CD8-positive, alpha-beta memory T cell (primary cell): ENCODE measurements at regions not wholly inside any gene's neighbourhood (a gene's known extent, or its start where the extent isn't known, plus 50 kb on each side); places are given as distances from the start of the nearest gene placed in this dataset.
"Not testable (repeated sequence)": the region's sequence is repeated elsewhere in the genome, so short reads cannot be mapped to it uniquely, and the experiment has no call there.

Experiments
- CTCF ChIA-PET: fragments of 350-600 bp; sonication (Branson Sonifier 250); formaldehyde crosslinking; loops from one replicate; lab custom pipeline; 2021; ENCODE audit warnings: antibody characterized with exemption; lab: Charles Lee
- POLR2A ChIA-PET: fragments of 350-600 bp; sonication (Branson Sonifier 250); formaldehyde crosslinking; loops from one replicate; lab custom pipeline; 2021; ENCODE audit warnings: antibody characterized with exemption; lab: Charles Lee
- DNase-seq, 5 donors: peaks; one replicate each; pipeline versions ENCODE4 v3.0.0 to v3.0.0-alpha.2; 2020 to 2022; ENCODE audit warnings: mixed read lengths in 1 of 5
- H3K27ac ChIP-seq: one replicate; pipeline ENCODE4 v1.7.0; 2013; ENCODE audit warnings: low read depth, mild to moderate bottlenecking, low read length, moderate library complexity
- H3K27me3 ChIP-seq: 2 replicates; pipeline ENCODE4 v1.7.0; 2013; ENCODE audit warnings: low read length, mild to moderate bottlenecking; ENCODE audit not compliant: insufficient read depth, poor library complexity, severe bottlenecking
- H3K36me3 ChIP-seq: 2 replicates; pipeline ENCODE4 v1.7.0; 2013; ENCODE audit warnings: mild to moderate bottlenecking, low read length, moderate library complexity; ENCODE audit not compliant: insufficient read depth
- H3K4me1 ChIP-seq: 2 replicates; pipeline ENCODE4 v1.7.0; 2013; ENCODE audit warnings: mild to moderate bottlenecking, low read length, moderate library complexity; ENCODE audit not compliant: insufficient read depth
- H3K4me3 ChIP-seq: 2 replicates; pipeline ENCODE4 v1.7.0; 2013; ENCODE audit warnings: mild to moderate bottlenecking, low read length
- H3K9me3 ChIP-seq: 2 replicates; pipeline ENCODE4 v1.7.0; 2013; ENCODE audit warnings: mild to moderate bottlenecking, low read length
- H3K27ac Mint-ChIP-seq, 8 donors: one replicate each; pipeline ENCODE4 v1.8.0; 2020 to 2021; ENCODE audit warnings: mixed read lengths in 8 of 8, mild to moderate bottlenecking in 6 of 8, inconsistent platforms in 3 of 8, moderate library complexity in 3 of 8
- H3K27me3 Mint-ChIP-seq, 2 donors: one replicate each; pipeline ENCODE4 v1.8.0; 2020 to 2021; ENCODE audit warnings: mixed read lengths in 2 of 2, mild to moderate bottlenecking in 1 of 2, moderate library complexity in 1 of 2
- H3K36me3 Mint-ChIP-seq, 3 donors: one replicate each; pipeline ENCODE4 v1.8.0; 2020 to 2021; ENCODE audit warnings: mixed read lengths in 3 of 3, inconsistent platforms in 1 of 3, mild to moderate bottlenecking in 1 of 3
- H3K4me1 Mint-ChIP-seq, 3 donors: one replicate each; pipeline ENCODE4 v1.8.0; 2020 to 2021; ENCODE audit warnings: mixed read lengths in 3 of 3, inconsistent platforms in 1 of 3, mild to moderate bottlenecking in 1 of 3
- H3K4me3 Mint-ChIP-seq, 7 donors: one replicate each; pipeline ENCODE4 v1.8.0; 2020 to 2021; ENCODE audit warnings: mixed read lengths in 7 of 7, mild to moderate bottlenecking in 6 of 7, moderate library complexity in 4 of 7, inconsistent platforms in 2 of 7
- H3K9me3 Mint-ChIP-seq, 5 donors: one replicate each; pipeline ENCODE4 v1.8.0; 2020 to 2022; ENCODE audit warnings: mixed read lengths in 5 of 5, mild to moderate bottlenecking in 3 of 5, moderate library complexity in 2 of 5, inconsistent platforms in 1 of 5

DNA sequence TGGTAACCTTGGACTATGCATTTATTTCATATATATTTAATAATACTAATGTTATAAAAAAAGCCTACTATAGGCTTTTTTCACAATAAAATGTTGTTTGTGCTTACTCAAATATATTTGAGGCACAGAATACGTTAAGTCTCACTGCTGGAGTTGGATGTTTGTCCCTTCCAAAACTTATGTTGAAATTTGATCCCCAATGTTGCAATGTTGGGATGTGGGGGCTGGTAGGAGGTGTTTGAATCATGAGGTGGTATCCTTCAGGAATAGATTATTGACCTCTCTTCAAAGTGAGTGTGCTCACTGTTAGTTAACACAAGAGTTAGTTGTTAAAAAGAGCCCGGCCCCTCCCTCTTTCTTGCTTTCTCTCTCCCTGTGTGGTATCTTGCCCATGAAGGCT is 1295.9 kb downstream of the JRKL start:
- DNase-seq: no peak
- POLR2A ChIA-PET: no interaction called here
- Mint-ChIP-seq H3K27me3 (no peaks in the 10 kb centered on the region), H3K27ac (no peak overlapping the region), H3K36me3 (no peaks in the 10 kb centered on the region), H3K9me3 (peaks cover 5 to 22% (median 13%) of the 10 kb centered on the region in 5 donors), H3K4me3 (no peak overlapping the region), H3K4me1 (no peaks in the 10 kb centered on the region)
- H3K27me3 ChIP-seq: no peaks in the 10 kb centered on the region
- H3K4me1 ChIP-seq: no peaks in the 10 kb centered on the region
- no peak overlapping the region for H3K27ac ChIP-seq
- no peak overlapping the region for H3K4me3 ChIP-seq
- no peaks in the 10 kb centered on the region for H3K9me3 ChIP-seq
- H3K36me3 ChIP-seq: no peaks in the 10 kb centered on the region
- CTCF ChIA-PET: no interaction called here

DNA sequence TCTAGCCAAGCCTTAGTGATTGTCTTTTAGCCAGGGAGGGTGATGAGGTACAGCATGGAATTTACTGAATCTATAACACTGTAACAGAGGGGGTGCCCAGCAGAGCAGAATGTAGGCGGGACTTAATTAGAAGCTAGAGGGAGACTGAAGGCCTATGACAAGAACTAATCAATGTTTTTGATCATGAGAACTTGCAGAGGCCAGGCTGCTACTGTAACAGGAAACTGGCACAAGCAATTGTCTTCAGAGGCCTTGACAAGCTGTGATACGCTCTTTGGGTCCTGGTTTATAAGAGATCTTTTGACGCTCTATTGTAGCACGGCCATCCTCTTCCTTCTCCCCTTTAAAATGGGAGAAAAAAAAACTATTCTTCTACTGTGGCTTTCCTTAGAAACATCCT is 1297.3 kb downstream of the JRKL start:
- CTCF ChIA-PET: no interaction called here
- POLR2A ChIA-PET: no interaction called here

DNA sequence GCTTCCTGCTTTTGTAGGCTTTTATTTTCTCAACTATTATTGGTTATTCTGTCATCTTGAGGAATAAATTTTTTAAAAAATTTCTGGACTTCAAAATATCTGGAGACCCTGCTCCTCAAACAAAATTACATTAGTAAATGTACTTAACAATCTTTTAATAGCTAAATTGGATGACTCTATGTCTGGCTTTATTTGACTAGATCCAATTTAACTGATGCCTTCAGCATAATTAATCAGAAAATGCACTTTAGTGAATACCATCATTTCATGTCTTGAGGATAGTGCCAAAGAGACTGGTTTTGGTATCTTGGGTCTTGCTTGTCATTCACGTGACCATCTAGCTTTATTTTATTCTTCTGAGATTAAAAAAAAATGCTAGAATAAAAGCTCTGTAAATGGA is 1301.2 kb downstream of the JRKL start:
- H3K36me3 Mint-ChIP-seq: no peaks in the 10 kb centered on the region
- no peak overlapping the region for H3K4me3 Mint-ChIP-seq
- no peaks in the 10 kb centered on the region for H3K4me1 Mint-ChIP-seq
- Histone ChIP-seq H3K4me1 (no peaks in the 10 kb centered on the region), H3K4me3 (no peak overlapping the region), H3K36me3 (no peaks in the 10 kb centered on the region), H3K27me3 (no peaks in the 10 kb centered on the region), H3K27ac (no peak overlapping the region), H3K9me3 (no peaks in the 10 kb centered on the region)
- no peak overlapping the region for H3K27ac Mint-ChIP-seq
- no peak for DNase-seq
- ChIA-PET POLR2A (no interaction called here), CTCF (no interaction called here)
- H3K27me3 Mint-ChIP-seq: peaks cover 0 to 2% of the 10 kb centered on the region in 2 donors
- H3K9me3 Mint-ChIP-seq: peaks cover 4 to 14% (median 7%) of the 10 kb centered on the region in 5 donors

More for the DNA sequence above, 1297.3 kb downstream of the JRKL start:
- H3K9me3 ChIP-seq: no peaks in the 10 kb centered on the region
- Mint-ChIP-seq H3K4me1 (no peaks in the 10 kb centered on the region), H3K36me3 (no peaks in the 10 kb centered on the region), H3K27me3 (no peaks in the 10 kb centered on the region), H3K9me3 (peaks cover 5 to 19% (median 13%) of the 10 kb centered on the region in 5 donors), H3K27ac (no peak overlapping the region), H3K4me3 (no peak overlapping the region)
- DNase-seq: no peak
- no peak overlapping the region for H3K27ac ChIP-seq
- H3K4me1 ChIP-seq: no peaks in the 10 kb centered on the region
- H3K4me3 ChIP-seq: no peak overlapping the region
- H3K27me3 ChIP-seq: no peaks in the 10 kb centered on the region
- H3K36me3 ChIP-seq: no peaks in the 10 kb centered on the region

DNA sequence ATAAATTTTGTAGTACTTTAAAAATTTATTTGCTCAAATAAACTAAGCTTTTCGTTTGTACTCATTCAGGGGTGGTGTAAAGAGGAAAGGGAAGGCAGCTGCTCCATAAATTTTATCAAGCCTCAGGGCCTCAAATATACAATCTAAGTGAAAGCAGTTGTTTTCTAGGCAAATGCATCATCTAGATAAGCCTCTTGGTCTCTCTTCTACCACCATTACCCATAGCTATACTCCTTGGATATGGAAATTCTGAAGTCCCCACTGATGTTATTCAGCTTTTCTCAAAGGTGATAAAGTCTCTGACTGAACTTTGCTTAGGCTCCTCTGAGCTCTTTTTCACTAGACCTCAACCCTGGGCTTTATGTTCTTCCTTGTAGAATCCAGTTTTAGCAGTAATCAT is 1313.1 kb downstream of the JRKL start:
- Mint-ChIP-seq H3K4me3 (no peak overlapping the region), H3K4me1 (no peaks in the 10 kb centered on the region), H3K27ac (no peak overlapping the region), H3K27me3 (no peaks in the 10 kb centered on the region), H3K9me3 (peaks cover 0 to 36% (median 3%) of the 10 kb centered on the region in 5 donors), H3K36me3 (no peaks in the 10 kb centered on the region)
- H3K27me3 ChIP-seq: no peaks in the 10 kb centered on the region
- DNase-seq: no peak
- H3K36me3 ChIP-seq: no peaks in the 10 kb centered on the region
- no peak overlapping the region for H3K27ac ChIP-seq
- H3K4me1 ChIP-seq: no peaks in the 10 kb centered on the region
- no peak overlapping the region for H3K4me3 ChIP-seq
- ChIA-PET POLR2A (no interaction called here), CTCF (no interaction called here)
- H3K9me3 ChIP-seq: no peaks in the 10 kb centered on the region

DNA sequence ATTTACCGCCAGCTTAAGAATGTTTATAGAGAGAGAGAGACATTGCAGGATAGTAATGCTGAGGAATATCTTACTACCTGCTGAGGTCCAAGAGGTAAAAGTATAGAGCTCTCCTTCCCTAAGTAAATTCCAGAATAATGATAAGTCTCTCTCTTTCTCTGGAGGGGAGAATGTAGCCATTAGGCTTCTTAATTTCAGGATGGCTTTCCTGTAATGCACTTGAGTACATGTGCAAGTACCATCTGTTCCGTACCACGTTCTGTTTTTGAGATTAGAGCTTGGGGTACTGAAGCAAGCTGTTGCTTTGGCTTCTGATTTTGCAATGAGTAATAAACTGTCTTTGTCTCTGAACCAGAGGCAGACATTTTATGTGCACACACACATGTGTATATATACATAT is 1314.0 kb downstream of the JRKL start:
- peaks cover 0 to 34% (median 3%) of the 10 kb centered on the region in 5 donors for H3K9me3 Mint-ChIP-seq
- POLR2A ChIA-PET: no interaction called here
- no peaks in the 10 kb centered on the region for H3K36me3 ChIP-seq
- H3K27ac Mint-ChIP-seq: no peak overlapping the region
- H3K4me1 Mint-ChIP-seq: no peaks in the 10 kb centered on the region
- no peaks in the 10 kb centered on the region for H3K4me1 ChIP-seq
- no peak overlapping the region for H3K4me3 Mint-ChIP-seq
- DNase-seq: no peak
- no peaks in the 10 kb centered on the region for H3K36me3 Mint-ChIP-seq
- no peaks in the 10 kb centered on the region for H3K9me3 ChIP-seq
- no peak overlapping the region for H3K4me3 ChIP-seq
- no peak overlapping the region for H3K27ac ChIP-seq
- H3K27me3 ChIP-seq: no peaks in the 10 kb centered on the region
- H3K27me3 Mint-ChIP-seq: no peaks in the 10 kb centered on the region
- CTCF ChIA-PET: no interaction called here

DNA sequence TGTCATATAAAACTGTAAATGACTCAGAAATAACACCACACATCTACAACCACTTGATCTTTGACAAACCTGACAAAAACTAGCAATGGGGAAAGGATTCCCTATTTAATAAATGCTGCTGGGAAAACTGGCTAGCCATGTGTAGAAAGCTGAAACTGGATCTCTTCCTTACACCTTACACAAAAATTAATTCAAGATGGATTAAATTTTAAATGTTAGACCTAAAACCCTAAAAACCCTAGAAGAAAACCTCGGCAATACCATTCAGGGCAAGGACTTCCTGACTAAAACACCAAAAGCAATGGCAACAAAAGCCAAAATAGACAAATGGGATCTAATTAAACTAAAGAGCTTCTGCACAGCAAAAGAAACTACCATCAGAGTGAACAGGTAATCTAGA is 1315.3 kb upstream of the CNTN5 start:
- DNase-seq, CTCF ChIA-PET: not testable (repeated sequence)

DNA sequence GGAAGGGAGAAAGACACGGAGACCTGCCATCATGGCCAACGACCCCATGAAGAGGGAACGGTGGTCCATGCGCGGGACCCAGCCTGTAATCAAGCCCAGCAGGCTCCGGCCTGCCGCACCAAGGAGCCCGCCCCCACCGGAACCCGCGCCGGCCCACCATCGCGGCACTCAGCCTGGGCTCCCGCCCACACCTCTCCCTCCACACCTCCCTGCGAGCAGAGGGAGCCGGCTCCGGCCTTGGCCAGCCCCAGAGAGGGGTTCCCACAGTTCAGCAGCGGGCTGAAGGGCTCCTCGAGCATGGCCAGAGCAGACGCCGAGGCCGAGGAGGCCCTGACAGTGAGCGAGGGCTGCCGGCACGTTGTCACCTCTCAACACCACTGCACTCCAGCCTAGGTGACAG is 1302.8 kb upstream of the CNTN5 start:
- CTCF ChIA-PET: no interaction called here
- H3K4me3 Mint-ChIP-seq: no peak overlapping the region

More for the DNA sequence above, 1315.3 kb upstream of the CNTN5 start:
- H3K9me3 ChIP-seq, H3K4me1 ChIP-seq, H3K27me3 Mint-ChIP-seq, H3K36me3 Mint-ChIP-seq, H3K4me3 Mint-ChIP-seq, H3K36me3 ChIP-seq, POLR2A ChIA-PET, H3K4me3 ChIP-seq, H3K27ac Mint-ChIP-seq, H3K27me3 ChIP-seq, H3K27ac ChIP-seq, H3K4me1 Mint-ChIP-seq: not testable (repeated sequence)
- H3K9me3 Mint-ChIP-seq: peaks cover 0 to 34% (median 6%) of the 10 kb centered on the region in 5 donors

DNA sequence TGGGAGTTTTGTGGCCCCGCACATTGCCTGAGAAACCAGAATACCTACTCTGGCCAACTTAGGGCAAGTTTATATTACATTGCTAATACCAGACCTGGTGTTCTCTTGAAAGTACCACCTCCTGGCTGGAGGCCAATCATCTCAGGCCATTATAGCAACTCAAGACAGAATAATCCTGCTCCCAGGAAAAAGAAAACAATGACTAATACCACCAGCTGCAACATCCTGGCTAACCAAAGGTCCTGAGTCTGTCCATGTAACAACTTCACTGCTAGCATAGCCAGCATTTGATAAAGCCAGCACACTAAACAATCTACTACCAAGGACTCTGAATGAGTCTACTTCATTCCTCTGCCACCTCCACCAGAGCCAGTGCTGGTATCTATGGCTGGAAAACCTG is 1298.7 kb upstream of the CNTN5 start:
- ChIA-PET CTCF (no interaction called here), POLR2A (no interaction called here)
- Mint-ChIP-seq H3K4me1 (no peaks in the 10 kb centered on the region), H3K4me3 (no peak overlapping the region), H3K36me3 (peaks cover 0 to 1% (median 0%) of the 10 kb centered on the region in 3 donors), H3K9me3 (peaks cover 2 to 18% (median 13%) of the 10 kb centered on the region in 5 donors), H3K27me3 (no peaks in the 10 kb centered on the region), H3K27ac (no peak overlapping the region)
- Histone ChIP-seq H3K9me3 (no peaks in the 10 kb centered on the region), H3K27ac (no peak overlapping the region), H3K36me3 (no peaks in the 10 kb centered on the region), H3K27me3 (no peaks in the 10 kb centered on the region), H3K4me3 (no peak overlapping the region), H3K4me1 (no peaks in the 10 kb centered on the region)
- no peak for DNase-seq

More for the DNA sequence above, 1302.8 kb upstream of the CNTN5 start:
- H3K36me3 Mint-ChIP-seq: no peaks in the 10 kb centered on the region
- H3K9me3 ChIP-seq: no peaks in the 10 kb centered on the region
- H3K4me1 ChIP-seq: no peaks in the 10 kb centered on the region
- no peak for DNase-seq
- H3K27me3 Mint-ChIP-seq: no peaks in the 10 kb centered on the region
- no peaks in the 10 kb centered on the region for H3K36me3 ChIP-seq
- H3K27me3 ChIP-seq: no peaks in the 10 kb centered on the region
- peaks cover 0 to 20% (median 9%) of the 10 kb centered on the region in 5 donors for H3K9me3 Mint-ChIP-seq
- POLR2A ChIA-PET: no interaction called here
- no peak overlapping the region for H3K27ac ChIP-seq
- no peak overlapping the region for H3K27ac Mint-ChIP-seq
- H3K4me3 ChIP-seq: no peak overlapping the region
- no peaks in the 10 kb centered on the region for H3K4me1 Mint-ChIP-seq

DNA sequence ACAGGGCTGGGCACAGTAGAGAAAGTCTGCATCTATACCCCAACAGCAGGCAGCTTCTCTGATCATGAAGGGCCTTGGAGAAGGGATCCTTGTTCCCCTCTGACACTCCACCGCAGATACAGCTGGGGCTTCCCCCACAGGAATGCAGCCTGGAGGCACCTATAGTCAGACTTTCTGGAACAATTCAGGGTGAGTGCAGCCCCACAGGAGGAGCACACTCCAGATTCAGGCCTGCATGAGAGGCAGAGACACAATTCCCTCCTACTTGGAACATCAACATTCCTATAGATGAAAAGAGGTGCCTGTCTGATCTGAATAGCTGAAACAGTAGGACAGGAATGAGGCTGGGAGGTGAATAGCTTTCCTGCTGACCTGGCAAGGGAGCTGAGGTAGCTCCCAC is 1298.0 kb upstream of the CNTN5 start:
- Histone ChIP-seq H3K9me3 (no peaks in the 10 kb centered on the region), H3K4me1 (no peaks in the 10 kb centered on the region), H3K27me3 (no peaks in the 10 kb centered on the region), H3K4me3 (no peak overlapping the region), H3K36me3 (no peaks in the 10 kb centered on the region), H3K27ac (no peak overlapping the region)
- H3K36me3 Mint-ChIP-seq: peaks cover 0 to 1% (median 0%) of the 10 kb centered on the region in 3 donors
- H3K4me1 Mint-ChIP-seq: no peaks in the 10 kb centered on the region
- CTCF ChIA-PET: no interaction called here
- no peak overlapping the region for H3K27ac Mint-ChIP-seq
- no peak overlapping the region for H3K4me3 Mint-ChIP-seq
- peaks cover 2 to 18% (median 13%) of the 10 kb centered on the region in 5 donors for H3K9me3 Mint-ChIP-seq
- H3K27me3 Mint-ChIP-seq: no peaks in the 10 kb centered on the region
- POLR2A ChIA-PET: no interaction called here
- DNase-seq: no peak
